ENCODE measurements at regions not wholly inside any gene's neighbourhood (a gene's known extent, or its start where the extent isn't known, plus 50 kb on each side); places are given as distances from the start of the nearest gene placed in this dataset.

DNA sequence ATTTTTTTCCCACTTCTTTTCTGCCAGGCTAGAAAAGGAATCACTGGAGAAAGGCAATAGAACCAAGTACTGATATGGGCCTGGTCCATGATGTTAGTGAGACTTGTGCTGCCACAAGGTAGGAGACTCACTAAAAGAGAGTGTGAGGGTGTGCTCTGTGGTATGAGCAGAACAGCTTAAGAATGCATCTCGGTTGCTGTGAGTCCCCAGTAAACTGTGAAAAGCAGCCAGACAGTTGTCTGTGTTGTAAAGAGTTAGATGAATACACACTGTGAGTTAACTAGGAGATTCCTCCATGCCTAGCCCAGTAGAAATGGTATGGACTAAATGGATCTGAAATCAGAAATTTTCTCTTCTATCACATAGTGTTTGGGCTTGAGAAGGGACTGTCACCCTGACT, 1177.3 kb upstream of the MIR17HG start:
- TF ChIP-seq, protein P1, sequence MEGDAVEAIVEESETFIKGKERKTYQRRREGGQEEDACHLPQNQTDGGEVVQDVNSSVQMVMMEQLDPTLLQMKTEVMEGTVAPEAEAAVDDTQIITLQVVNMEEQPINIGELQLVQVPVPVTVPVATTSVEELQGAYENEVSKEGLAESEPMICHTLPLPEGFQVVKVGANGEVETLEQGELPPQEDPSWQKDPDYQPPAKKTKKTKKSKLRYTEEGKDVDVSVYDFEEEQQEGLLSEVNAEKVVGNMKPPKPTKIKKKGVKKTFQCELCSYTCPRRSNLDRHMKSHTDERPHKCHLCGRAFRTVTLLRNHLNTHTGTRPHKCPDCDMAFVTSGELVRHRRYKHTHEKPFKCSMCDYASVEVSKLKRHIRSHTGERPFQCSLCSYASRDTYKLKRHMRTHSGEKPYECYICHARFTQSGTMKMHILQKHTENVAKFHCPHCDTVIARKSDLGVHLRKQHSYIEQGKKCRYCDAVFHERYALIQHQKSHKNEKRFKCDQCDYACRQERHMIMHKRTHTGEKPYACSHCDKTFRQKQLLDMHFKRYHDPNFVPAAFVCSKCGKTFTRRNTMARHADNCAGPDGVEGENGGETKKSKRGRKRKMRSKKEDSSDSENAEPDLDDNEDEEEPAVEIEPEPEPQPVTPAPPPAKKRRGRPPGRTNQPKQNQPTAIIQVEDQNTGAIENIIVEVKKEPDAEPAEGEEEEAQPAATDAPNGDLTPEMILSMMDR (IDR thresholded peaks at IDR 0.05) = no peak
- no peak for TF ChIP-seq POLR2A (IDR thresholded peaks at IDR 0.05)

All from thyroid gland (tissue), 4 donors.